Mesenchymal stem cell (in vitro differentiated cells and primary cell): ENCODE measurements at regions not wholly inside any gene's neighbourhood (a gene's known extent, or its start where the extent isn't known, plus 50 kb on each side); places are given as distances from the start of the nearest gene placed in this dataset.

ENCODE experiments used
- DNase-seq: peaks from one replicate; pipeline ENCODE4 v3.0.0-alpha.2; 2013
- H2AFZ ChIP-seq: one replicate; pipeline ENCODE4 v1.6.1; 2013; ENCODE audit warnings: low read depth, mild to moderate bottlenecking, control low read depth, inconsistent platforms, low read length, moderate library complexity
- H2AK5ac ChIP-seq: 2 replicates; pipeline ENCODE4 v1.6.1; 2013; ENCODE audit warnings: low read length, moderate library complexity, mild to moderate bottlenecking, inconsistent platforms; ENCODE audit not compliant: severe bottlenecking
- H2BK120ac ChIP-seq: one replicate; pipeline ENCODE4 v1.6.1; 2013; ENCODE audit warnings: low read depth, mild to moderate bottlenecking, inconsistent platforms, low read length, moderate library complexity
- H2BK12ac ChIP-seq, 2 experiments: one replicate each; pipeline ENCODE4 v1.6.1; 2013; ENCODE audit warnings: inconsistent platforms in 2 of 2, low read length in 2 of 2, mild to moderate bottlenecking in 2 of 2, moderate library complexity in 2 of 2, control low read depth in 1 of 2
- H2BK15ac ChIP-seq: one replicate; pipeline ENCODE4 v1.6.1; 2013; ENCODE audit warnings: mild to moderate bottlenecking, low read depth, inconsistent platforms; ENCODE audit not compliant: poor library complexity, severe bottlenecking
- H2BK5ac ChIP-seq: 2 replicates; pipeline ENCODE4 v1.6.1; 2013; ENCODE audit warnings: low read depth, mild to moderate bottlenecking, low read length, control low read depth, inconsistent platforms; ENCODE audit not compliant: poor library complexity, severe bottlenecking
- H3K14ac ChIP-seq, 2 experiments: one replicate each; pipeline ENCODE4 v1.6.1; 2013; ENCODE audit warnings: inconsistent platforms in 2 of 2, low read length in 2 of 2, control low read depth in 1 of 2, mild to moderate bottlenecking in 1 of 2, moderate library complexity in 1 of 2
- H3K18ac ChIP-seq, 2 experiments: one replicate each; pipeline ENCODE4 v1.6.1; 2013; ENCODE audit warnings: inconsistent platforms in 2 of 2, low read length in 2 of 2, control low read depth in 1 of 2, low read depth in 1 of 2, mild to moderate bottlenecking in 1 of 2
- H3K23ac ChIP-seq, 2 experiments: one replicate each; pipeline ENCODE4 v1.6.1; 2013; ENCODE audit warnings: inconsistent platforms in 2 of 2, low read length in 2 of 2, mild to moderate bottlenecking in 2 of 2, moderate library complexity in 2 of 2, control low read depth in 1 of 2
- H3K27ac ChIP-seq: 2 replicates; pipeline ENCODE4 v1.5.1; 2013; ENCODE audit warnings: mild to moderate bottlenecking, moderate library complexity, low read length, control low read depth, inconsistent platforms; ENCODE audit not compliant: poor library complexity, severe bottlenecking
- H3K27me3 ChIP-seq, 2 experiments: 2 replicates each; pipeline versions ENCODE4 v1.6.1 to v1.7.0; 2013; ENCODE audit warnings: low read length in 2 of 2, mild to moderate bottlenecking in 2 of 2, moderate library complexity in 2 of 2, control low read depth in 1 of 2, inconsistent platforms in 1 of 2; ENCODE audit not compliant: control insufficient read depth in 1 of 2, insufficient read depth in 1 of 2
- H3K36me3 ChIP-seq, 2 experiments: 2 replicates each; pipeline versions ENCODE4 v1.6.1 to v1.7.0; 2013; ENCODE audit warnings: low read length in 2 of 2, control low read depth in 1 of 2, inconsistent platforms in 1 of 2, low read depth in 1 of 2, mild to moderate bottlenecking in 1 of 2; ENCODE audit not compliant: insufficient read depth in 2 of 2, control insufficient read depth in 1 of 2
- H3K4ac ChIP-seq, 2 experiments: one replicate each; pipeline ENCODE4 v1.6.1; 2013; ENCODE audit warnings: inconsistent platforms in 2 of 2, low read length in 2 of 2, mild to moderate bottlenecking in 2 of 2, moderate library complexity in 2 of 2, control low read depth in 1 of 2, low read depth in 1 of 2
- H3K4me1 ChIP-seq: 2 replicates; pipeline ENCODE4 v1.6.1; 2013; ENCODE audit warnings: low read depth, low read length, control low read depth; ENCODE audit not compliant: control insufficient read depth, insufficient read depth
- H3K4me2 ChIP-seq: 2 replicates; pipeline ENCODE4 v1.6.1; 2013; ENCODE audit warnings: low read length, mild to moderate bottlenecking, inconsistent platforms; ENCODE audit not compliant: poor library complexity, severe bottlenecking
- H3K4me3 ChIP-seq, 2 experiments: 2 replicates each; pipeline versions ENCODE4 v1.5.1 to v1.7.0; 2013; ENCODE audit warnings: low read length in 2 of 2, mild to moderate bottlenecking in 2 of 2, control low read depth in 1 of 2, low read depth in 1 of 2; ENCODE audit not compliant: insufficient read depth in 1 of 2
- H3K79me1 ChIP-seq: replicated peaks from 2 replicates; pipeline ENCODE4 v1.6.1; 2013; ENCODE audit warnings: mild to moderate bottlenecking, control low read depth, low read length, inconsistent platforms; ENCODE audit not compliant: poor library complexity, severe bottlenecking
- H3K9ac ChIP-seq: 2 replicates; pipeline ENCODE4 v1.7.0; 2013; ENCODE audit warnings: mild to moderate bottlenecking, low read length, moderate library complexity
- H3K9me3 ChIP-seq: 2 replicates; pipeline ENCODE4 v1.7.0; 2013; ENCODE audit warnings: mild to moderate bottlenecking, low read length; ENCODE audit not compliant: control insufficient read depth
- H4K8ac ChIP-seq: one replicate; pipeline ENCODE4 v1.6.1; 2013; ENCODE audit warnings: inconsistent platforms, mild to moderate bottlenecking, low read length, moderate library complexity
- H4K91ac ChIP-seq: one replicate; pipeline ENCODE4 v1.6.1; 2013; ENCODE audit warnings: mild to moderate bottlenecking, low read length, inconsistent platforms
- WGBS: methylation state at CpG from one replicate; pipeline ENCODE4 v1.1.7; 2013; ENCODE audit warnings: mixed read lengths; 5-methylcytosine and 5-hydroxymethylcytosine counted together

DNA sequence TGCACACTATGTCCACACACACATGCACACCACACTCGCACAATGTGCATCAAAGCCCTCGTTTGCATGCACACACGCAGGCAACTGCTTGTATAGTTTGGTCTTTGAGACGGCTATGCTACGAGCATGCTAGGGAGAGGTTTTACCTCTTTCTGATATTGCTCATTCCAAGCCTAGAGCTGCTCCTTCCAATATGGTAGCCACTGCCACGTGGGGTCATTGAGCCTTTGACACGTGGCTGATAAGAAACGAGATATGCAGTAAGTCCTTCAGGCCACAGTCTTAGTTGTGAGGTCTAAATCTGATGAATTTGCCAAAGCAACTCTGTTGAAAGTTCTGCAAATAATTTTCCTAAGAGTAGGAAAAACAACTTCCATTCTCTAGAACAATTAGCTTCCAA lies 204.4 kb downstream of the KLF6 start:
- H3K4me3 ChIP-seq = no peak overlapping the region
- no peak overlapping the region for H2BK12ac ChIP-seq
- no peak overlapping the region for H2BK15ac ChIP-seq
- H2AFZ ChIP-seq = no peak overlapping the region
- no peaks in the 10 kb centered on the region for H3K9me3 ChIP-seq
- peak overlapping the region; percentile 30 for H4K91ac ChIP-seq
- WGBS = 87% methylated on average over 8 of the region's 8 CpGs
- no peak overlapping the region for H2BK5ac ChIP-seq
- H3K18ac ChIP-seq = no peak overlapping the region
- DNase-seq = no peak
- H3K79me1 ChIP-seq = no peaks in the 10 kb centered on the region
- H2AK5ac ChIP-seq = no peak overlapping the region
- no peak overlapping the region for H4K8ac ChIP-seq
- no peak overlapping the region for H3K4ac ChIP-seq
- H3K27me3 ChIP-seq = no peaks in the 10 kb centered on the region
- H3K9ac ChIP-seq = no peak overlapping the region
- H2BK120ac ChIP-seq = no peak overlapping the region
- H3K23ac ChIP-seq = no peak overlapping the region
- no peak overlapping the region for H3K4me2 ChIP-seq
- peaks cover 3% of the 10 kb centered on the region for H3K4me1 ChIP-seq
- no peak overlapping the region for H3K14ac ChIP-seq
- no peaks in the 10 kb centered on the region for H3K36me3 ChIP-seq
- no peak overlapping the region for H3K27ac ChIP-seq

DNA sequence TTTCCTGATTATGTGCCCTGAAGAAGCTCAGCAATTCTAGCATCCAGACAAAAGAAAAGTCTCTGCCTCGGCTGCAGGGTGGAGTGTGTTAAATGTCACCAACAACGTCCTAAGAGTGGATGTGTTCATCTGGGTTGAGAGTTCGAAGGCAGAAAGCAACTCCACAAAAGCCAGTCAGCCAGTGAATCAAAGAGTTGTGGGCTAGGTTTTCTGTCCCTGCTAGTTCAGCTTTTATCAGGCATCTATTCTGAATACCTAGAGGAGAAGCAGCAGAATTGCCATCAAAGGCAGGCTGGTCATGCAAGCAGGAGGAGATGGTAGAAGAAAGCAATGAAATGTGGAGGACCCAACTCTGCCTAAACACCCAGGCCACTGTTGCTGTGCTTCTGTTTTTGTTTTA lies 205.2 kb downstream of the KLF6 start:
- no peak overlapping the region for H3K4me2 ChIP-seq
- H3K14ac ChIP-seq = no peak overlapping the region
- H2AK5ac ChIP-seq = no peak overlapping the region
- H2BK120ac ChIP-seq = no peak overlapping the region
- no peak overlapping the region for H3K18ac ChIP-seq
- 52% methylated on average over 3 of the region's 3 CpGs for WGBS
- no peak overlapping the region for H4K91ac ChIP-seq
- H3K9ac ChIP-seq = no peak overlapping the region
- H3K27me3 ChIP-seq = no peaks in the 10 kb centered on the region
- no peak overlapping the region for H2BK12ac ChIP-seq
- no peaks in the 10 kb centered on the region for H3K79me1 ChIP-seq
- no peak overlapping the region for H3K23ac ChIP-seq
- no peaks in the 10 kb centered on the region for H3K9me3 ChIP-seq
- no peak for DNase-seq
- no peaks in the 10 kb centered on the region for H3K4me1 ChIP-seq
- H3K4ac ChIP-seq = no peak overlapping the region
- H2BK5ac ChIP-seq = no peak overlapping the region
- H3K27ac ChIP-seq = no peak overlapping the region
- H2AFZ ChIP-seq = no peak overlapping the region
- H3K36me3 ChIP-seq = no peaks in the 10 kb centered on the region
- H3K4me3 ChIP-seq = no peak overlapping the region
- no peak overlapping the region for H4K8ac ChIP-seq
- H2BK15ac ChIP-seq = no peak overlapping the region

- DNase-seq = no peak
- Histone ChIP-seq H3K4ac (no peak overlapping the region), H3K79me1 (no peaks in the 10 kb centered on the region), H2BK5ac (no peak overlapping the region), H2BK120ac (no peak overlapping the region), H4K8ac (no peak overlapping the region), H3K9ac (no peak overlapping the region), H3K36me3 (no peaks in the 10 kb centered on the region), H3K27me3 (no peaks in the 10 kb centered on the region), H3K4me1 (no peaks in the 10 kb centered on the region), H3K14ac (no peak overlapping the region), H3K18ac (no peak overlapping the region), H2BK12ac (no peak overlapping the region), H3K23ac (no peak overlapping the region), H3K27ac (no peak overlapping the region), H3K4me2 (no peak overlapping the region), H2AFZ (no peak overlapping the region), H4K91ac (no peak overlapping the region), H2AK5ac (no peak overlapping the region), H3K4me3 (no peak overlapping the region), H3K9me3 (no peaks in the 10 kb centered on the region), H2BK15ac (no peak overlapping the region)
Measured at GRCh38 chr10:3578682-3579081, 206.3 kb downstream of the KLF6 start.

DNA sequence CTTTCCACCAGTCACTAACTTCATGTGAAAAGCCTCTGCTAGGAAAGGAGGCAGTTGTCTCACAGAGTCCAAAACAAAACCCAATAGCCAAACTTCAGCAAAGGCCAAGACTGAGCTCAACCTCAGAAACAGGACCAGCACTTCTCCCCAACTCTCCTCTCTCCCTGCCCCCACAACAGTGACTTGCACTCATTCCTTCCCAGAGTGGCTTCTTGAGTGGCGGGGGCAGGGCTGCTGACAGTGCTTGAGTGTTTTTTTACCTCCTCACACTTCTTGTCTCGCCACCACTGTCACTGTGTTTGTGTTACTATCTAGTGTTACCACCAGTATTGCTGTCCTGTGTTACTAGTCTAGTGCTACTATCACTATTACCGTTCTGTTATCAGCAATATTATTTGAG lies 206.8 kb downstream of the KLF6 start:
- no peak overlapping the region for H3K9ac ChIP-seq
- no peak overlapping the region for H2BK5ac ChIP-seq
- WGBS = 100% methylated on average over 1 of the region's 3 CpGs
- no peaks in the 10 kb centered on the region for H3K9me3 ChIP-seq
- H3K14ac ChIP-seq = no peak overlapping the region
- peak overlapping the region in 1 of 2 experiments; percentile 1 for H3K23ac ChIP-seq
- H3K36me3 ChIP-seq = no peaks in the 10 kb centered on the region
- no peak overlapping the region for H3K4me3 ChIP-seq
- H2BK12ac ChIP-seq = peak overlapping the region in 1 of 2 experiments; percentile 21
- H4K91ac ChIP-seq = peak overlapping the region; percentile 7
- no peak overlapping the region for H3K4ac ChIP-seq
- peak overlapping the region; percentile 36 for H4K8ac ChIP-seq
- H3K4me1 ChIP-seq = no peaks in the 10 kb centered on the region
- H2BK120ac ChIP-seq = no peak overlapping the region
- no peaks in the 10 kb centered on the region for H3K79me1 ChIP-seq
- no peak overlapping the region for H3K27ac ChIP-seq
- no peaks in the 10 kb centered on the region for H3K27me3 ChIP-seq
- H3K18ac ChIP-seq = peak overlapping the region; percentile 28 to 71
- DNase-seq = no peak
- H3K4me2 ChIP-seq = no peak overlapping the region
- no peak overlapping the region for H2AFZ ChIP-seq
- no peak overlapping the region for H2BK15ac ChIP-seq
- H2AK5ac ChIP-seq = no peak overlapping the region
